ACC112 (cell line): ENCODE measurements at regions not wholly inside any gene's neighbourhood (a gene's known extent, or its start where the extent isn't known, plus 50 kb on each side); places are given as distances from the start of the nearest gene placed in this dataset.
A peak's percentile ranks its signal among the peaks of the same experiment; 100 is the strongest.

Experiments
- H2AFZ ChIP-seq: fragments of 200-600 bp; sonication (generic); one replicate; pipeline ENCODE4 v1.6.0; 2017; ENCODE audit warnings: antibody characterized with exemption, low read length; ENCODE audit not compliant: unreplicated experiment
- H3K27ac ChIP-seq: fragments of 200-600 bp; sonication (generic); 2 replicates; pipeline ENCODE4 v1.5.1; 2014; ENCODE audit warnings: low read depth, mild to moderate bottlenecking, antibody characterized with exemption, low read length, moderate library complexity
- H3K27me3 ChIP-seq: fragments of 200-600 bp; sonication (generic); 2 replicates; pipeline ENCODE4 v1.6.1; 2014; ENCODE audit warnings: mild to moderate bottlenecking, antibody characterized with exemption, low read length, moderate library complexity, mixed read lengths; ENCODE audit not compliant: insufficient read depth
- H3K36me3 ChIP-seq: fragments of 200-600 bp; sonication (generic); 2 replicates; pipeline ENCODE4 v1.6.1; 2016; ENCODE audit warnings: mild to moderate bottlenecking, antibody characterized with exemption, low read length, moderate library complexity, mixed read lengths; ENCODE audit not compliant: insufficient read depth
- H3K4me1 ChIP-seq: fragments of 200-600 bp; sonication (generic); one replicate; pipeline ENCODE4 v1.6.1; 2016; ENCODE audit warnings: low read length, mixed read lengths; ENCODE audit not compliant: insufficient read depth, unreplicated experiment, control insufficient read depth
- H3K4me3 ChIP-seq: fragments of 200-600 bp; sonication (generic); 2 replicates; pipeline ENCODE4 v1.5.1; 2014; ENCODE audit warnings: mild to moderate bottlenecking, low read depth, low read length
- H3K79me2 ChIP-seq: fragments of 200-600 bp; sonication (generic); one replicate; pipeline ENCODE4 v1.6.0; 2016; ENCODE audit warnings: low read length; ENCODE audit not compliant: control insufficient read depth, unreplicated experiment, insufficient read depth

DNA sequence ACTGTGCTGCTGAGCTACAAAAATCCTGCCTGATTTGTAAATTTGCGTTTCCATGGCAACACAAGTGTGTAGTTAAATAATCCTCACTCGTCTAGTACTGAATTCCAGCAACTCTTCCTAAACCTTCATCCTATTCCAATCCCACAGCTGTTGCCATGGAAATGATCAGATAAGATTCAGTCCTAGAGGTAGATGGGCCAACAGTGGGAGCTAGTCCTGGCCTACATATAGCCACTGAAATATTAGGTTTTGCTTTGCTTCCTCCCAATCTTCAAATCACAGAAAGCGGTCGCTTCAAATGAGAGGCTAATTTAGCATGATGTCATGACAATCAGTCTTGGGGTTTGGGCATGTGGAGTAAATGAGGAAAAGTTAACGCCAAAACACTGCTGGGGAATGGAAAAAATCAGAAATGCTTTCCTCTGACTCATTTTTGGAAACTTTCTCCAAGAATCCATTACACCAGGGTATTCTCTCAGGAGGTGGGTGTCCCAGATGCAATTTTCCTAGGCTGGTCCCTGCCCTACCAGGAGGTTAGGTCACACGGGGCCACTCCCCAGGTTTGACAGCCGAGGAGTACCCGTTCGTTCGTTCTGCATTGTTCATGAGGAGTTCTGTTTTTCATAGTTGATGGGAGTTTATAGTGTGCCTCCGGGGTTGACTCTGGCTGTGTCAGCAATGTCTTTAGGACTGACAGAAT, 159.2 kb upstream of the SLCO3A1 start:
- H3K4me3 ChIP-seq, result 0 out of 2 replicates have a peak overlapping the region, but pooled peaks have one; percentile 13
- H3K27ac ChIP-seq, result peak overlapping the region; percentile 55
- no peaks in the 10 kb centered on the region for H3K79me2 ChIP-seq
- H2AFZ ChIP-seq, result peak overlapping the region; percentile 23
- H3K4me1 ChIP-seq, result no peaks in the 10 kb centered on the region
- H3K36me3 ChIP-seq, result no peaks in the 10 kb centered on the region
- H3K27me3 ChIP-seq, result no peaks in the 10 kb centered on the region

DNA sequence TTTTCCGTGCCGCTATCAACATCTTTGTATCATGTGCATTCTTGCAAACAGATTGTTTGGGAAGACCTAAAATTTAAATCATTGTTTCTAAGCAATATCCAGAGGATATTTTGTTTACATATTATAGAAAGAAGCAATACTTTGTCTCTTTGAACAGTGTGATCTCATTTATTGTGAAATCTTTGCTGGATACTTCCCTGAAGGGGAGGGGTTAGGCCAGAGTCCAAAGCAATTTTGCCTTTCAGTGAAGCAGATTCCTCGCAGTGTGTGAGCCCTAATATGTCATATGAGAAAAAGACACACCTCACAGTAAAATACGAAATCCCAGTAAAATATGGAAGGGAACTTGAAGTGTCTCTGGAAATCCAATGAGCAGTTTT, 158.7 kb upstream of the SLCO3A1 start:
- no peaks in the 10 kb centered on the region for H3K79me2 ChIP-seq
- H3K36me3 ChIP-seq, result no peaks in the 10 kb centered on the region
- H3K4me1 ChIP-seq, result no peaks in the 10 kb centered on the region
- H3K27ac ChIP-seq, result peak overlapping the region; percentile 55
- 0 out of 2 replicates have a peak overlapping the region, but pooled peaks have one; percentile 13 for H3K4me3 ChIP-seq
- H3K27me3 ChIP-seq, result no peaks in the 10 kb centered on the region
- H2AFZ ChIP-seq, result no peak overlapping the region

DNA sequence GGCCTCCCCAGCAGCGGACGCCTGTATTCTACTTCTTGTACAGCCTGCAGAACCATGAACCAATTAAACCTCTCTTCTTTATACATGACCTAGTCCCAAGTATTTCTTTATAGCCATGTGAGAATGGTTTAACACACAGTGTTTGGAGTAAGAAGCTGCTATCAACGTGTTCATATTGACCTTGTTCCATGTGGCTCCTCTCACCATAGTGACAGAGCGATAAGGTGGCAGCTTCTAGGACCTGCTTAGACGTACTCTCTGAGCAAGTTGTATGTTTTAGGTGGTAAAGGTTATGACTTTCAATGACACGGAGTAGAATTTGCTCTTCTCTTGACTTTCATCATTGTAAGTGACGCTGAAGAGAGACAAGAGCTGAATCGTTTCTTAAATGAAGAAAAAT, 157.7 kb upstream of the SLCO3A1 start:
- no peaks in the 10 kb centered on the region for H3K4me1 ChIP-seq
- no peak overlapping the region for H3K27ac ChIP-seq
- no peaks in the 10 kb centered on the region for H3K36me3 ChIP-seq
- no peak overlapping the region for H2AFZ ChIP-seq
- no peaks in the 10 kb centered on the region for H3K27me3 ChIP-seq
- H3K4me3 ChIP-seq, result no peak overlapping the region
- no peaks in the 10 kb centered on the region for H3K79me2 ChIP-seq

DNA sequence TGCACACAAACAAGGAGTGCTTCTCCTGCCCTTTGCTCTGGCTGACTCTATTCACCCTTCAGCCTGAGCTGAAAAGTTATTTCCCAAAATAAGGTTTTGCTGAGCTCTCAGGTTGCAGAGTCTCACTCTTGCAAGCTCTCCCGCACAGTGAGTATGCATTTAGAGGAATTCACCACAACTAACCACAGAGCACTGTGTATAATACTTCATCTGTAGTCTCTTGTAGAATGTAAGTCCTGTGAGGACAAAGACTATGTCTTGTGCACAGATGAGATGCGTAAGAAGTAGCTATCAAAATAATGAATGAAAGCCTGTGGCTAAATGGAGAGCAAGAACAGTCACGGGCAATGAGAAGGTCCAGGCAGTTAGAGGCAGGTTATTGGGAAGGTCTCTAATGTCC, 156.5 kb upstream of the SLCO3A1 start:
- no peaks in the 10 kb centered on the region for H3K4me1 ChIP-seq
- H3K27ac ChIP-seq, result no peak overlapping the region
- H3K27me3 ChIP-seq, result no peaks in the 10 kb centered on the region
- no peak overlapping the region for H3K4me3 ChIP-seq
- no peaks in the 10 kb centered on the region for H3K36me3 ChIP-seq
- no peaks in the 10 kb centered on the region for H3K79me2 ChIP-seq
- H2AFZ ChIP-seq, result no peak overlapping the region

DNA sequence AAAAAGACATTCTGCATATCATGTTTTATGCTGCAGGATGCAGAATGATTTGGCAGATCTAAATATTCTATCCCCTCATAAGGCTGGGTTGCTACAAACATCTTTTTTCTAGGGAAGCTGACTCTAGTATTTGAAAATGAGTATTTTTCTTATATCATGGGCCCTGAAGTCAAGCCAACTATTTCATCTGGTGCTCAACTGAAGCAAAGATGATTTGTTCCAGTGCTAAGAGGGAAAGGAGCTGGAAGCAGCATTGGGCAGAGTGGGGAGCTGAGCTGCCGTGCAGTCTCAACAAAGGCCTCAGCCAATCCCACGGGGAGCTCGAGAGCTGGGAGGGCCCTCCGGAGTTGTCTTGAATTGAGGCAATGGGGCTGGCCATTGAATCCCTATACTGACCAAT, 155.3 kb upstream of the SLCO3A1 start:
- no peak overlapping the region for H2AFZ ChIP-seq
- H3K36me3 ChIP-seq, result no peaks in the 10 kb centered on the region
- no peaks in the 10 kb centered on the region for H3K79me2 ChIP-seq
- no peak overlapping the region for H3K27ac ChIP-seq
- no peak overlapping the region for H3K4me3 ChIP-seq
- H3K27me3 ChIP-seq, result no peaks in the 10 kb centered on the region
- no peaks in the 10 kb centered on the region for H3K4me1 ChIP-seq

DNA sequence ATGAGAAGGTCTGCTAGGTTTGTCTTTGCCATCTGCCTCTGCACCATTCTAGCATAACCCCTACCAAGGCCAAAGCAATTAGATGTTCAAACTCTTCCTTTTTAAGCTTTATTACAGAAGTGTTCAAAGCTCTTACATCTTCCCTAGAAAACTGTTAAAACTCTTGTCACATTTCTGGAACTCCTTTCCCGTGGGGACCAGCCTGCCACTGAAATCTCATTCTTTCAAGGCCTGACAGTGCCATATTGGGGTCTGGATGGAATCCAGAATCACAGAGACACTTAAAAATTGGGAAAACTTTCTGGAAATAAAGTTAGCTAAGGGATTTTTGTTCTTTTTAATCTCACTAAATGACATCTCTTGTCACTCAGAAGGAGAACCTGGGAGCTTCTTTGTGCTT, 153.8 kb upstream of the SLCO3A1 start:
- Histone ChIP-seq H3K4me3 (no peak overlapping the region), H3K36me3 (no peaks in the 10 kb centered on the region), H3K27ac (no peak overlapping the region), H3K27me3 (peaks cover 11% of the 10 kb centered on the region), H2AFZ (no peak overlapping the region), H3K79me2 (no peaks in the 10 kb centered on the region), H3K4me1 (no peaks in the 10 kb centered on the region)

DNA sequence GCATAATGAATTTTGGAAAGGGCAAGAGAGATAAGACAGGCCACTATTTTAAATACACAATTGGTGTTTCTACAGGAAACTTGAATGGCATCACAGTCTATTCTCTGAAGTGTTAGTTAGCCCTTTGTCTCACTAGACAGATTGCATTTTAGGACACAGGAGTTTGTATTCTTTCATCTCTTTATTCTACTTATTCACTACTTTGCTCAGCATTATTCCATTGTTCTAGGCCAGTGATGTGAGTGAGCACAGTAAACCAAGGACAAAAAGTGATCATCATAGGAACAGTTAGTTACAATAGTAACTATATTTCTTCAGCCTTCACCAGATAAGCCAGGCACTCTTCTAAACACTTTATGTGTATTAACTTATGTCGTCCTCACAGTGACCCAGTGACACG, 150.2 kb upstream of the SLCO3A1 start:
- Histone ChIP-seq H3K27ac (no peak overlapping the region), H3K4me3 (no peak overlapping the region)

DNA sequence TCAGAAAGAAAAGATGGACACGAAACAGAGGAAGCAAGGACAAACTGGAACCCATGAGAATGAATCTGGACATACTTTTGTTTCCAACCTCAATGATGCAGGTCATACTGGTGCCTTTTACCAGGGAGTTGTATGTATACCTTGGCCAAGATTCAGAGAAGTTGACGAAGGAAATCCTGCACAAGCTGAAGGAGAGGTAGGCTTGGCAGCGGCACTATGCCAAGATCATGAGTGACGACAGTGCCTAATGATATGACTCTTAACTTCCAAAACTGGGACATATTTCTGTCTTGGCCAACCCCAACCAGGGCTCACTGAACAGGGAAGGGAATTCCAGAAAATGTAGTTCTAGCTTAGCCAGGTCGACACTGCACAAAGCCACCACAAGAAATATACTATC, 149.2 kb upstream of the SLCO3A1 start:
- no peaks in the 10 kb centered on the region for H3K79me2 ChIP-seq
- H3K27ac ChIP-seq, result no peak overlapping the region
- H2AFZ ChIP-seq, result no peak overlapping the region
- peaks cover 11% of the 10 kb centered on the region for H3K27me3 ChIP-seq
- H3K4me1 ChIP-seq, result no peaks in the 10 kb centered on the region
- H3K36me3 ChIP-seq, result no peaks in the 10 kb centered on the region
- H3K4me3 ChIP-seq, result no peak overlapping the region

More for the DNA sequence above, 150.2 kb upstream of the SLCO3A1 start:
- Histone ChIP-seq H3K79me2 (no peaks in the 10 kb centered on the region), H2AFZ (no peak overlapping the region), H3K36me3 (no peaks in the 10 kb centered on the region), H3K27me3 (peaks cover 11% of the 10 kb centered on the region), H3K4me1 (no peaks in the 10 kb centered on the region)

DNA sequence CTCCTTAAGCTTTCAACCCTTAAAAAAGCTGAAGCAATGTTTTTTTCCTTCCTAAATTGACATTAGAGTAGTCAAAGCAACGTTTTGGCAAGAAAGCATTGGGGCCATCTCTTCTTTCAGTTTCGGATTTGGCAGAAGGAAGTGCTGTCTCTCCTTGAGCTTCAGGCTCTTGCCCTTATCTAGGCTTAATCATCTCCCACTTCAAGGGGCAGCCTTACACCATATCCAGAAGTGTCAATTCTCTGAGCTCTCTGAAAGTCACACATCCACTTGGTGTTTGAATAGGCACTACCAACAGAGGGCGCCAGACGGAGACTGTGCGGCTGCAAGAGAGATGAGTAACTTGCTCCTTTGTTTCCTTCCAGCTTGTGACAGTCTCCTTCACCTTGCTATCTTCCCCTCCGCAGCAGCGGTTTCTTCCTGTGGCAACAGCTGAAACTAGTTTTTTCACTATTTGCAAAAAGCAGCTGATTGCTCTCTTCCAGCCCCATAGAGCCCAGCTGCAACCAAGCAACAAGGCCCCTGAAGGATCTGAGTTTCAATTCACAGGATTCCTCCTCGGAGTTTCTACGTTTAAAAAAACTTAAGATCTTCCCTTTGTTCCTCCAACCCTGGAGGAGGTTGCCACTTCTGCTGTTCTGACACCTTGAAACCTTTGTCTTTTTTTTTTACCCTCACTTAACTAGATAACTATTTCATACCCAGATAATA, 147.0 kb upstream of the SLCO3A1 start:
- no peak overlapping the region for H3K27ac ChIP-seq
- H3K36me3 ChIP-seq, result no peaks in the 10 kb centered on the region
- H3K4me3 ChIP-seq, result no peak overlapping the region
- no peaks in the 10 kb centered on the region for H3K79me2 ChIP-seq
- H2AFZ ChIP-seq, result no peak overlapping the region
- H3K4me1 ChIP-seq, result no peaks in the 10 kb centered on the region
- H3K27me3 ChIP-seq, result peaks cover 11% of the 10 kb centered on the region

DNA sequence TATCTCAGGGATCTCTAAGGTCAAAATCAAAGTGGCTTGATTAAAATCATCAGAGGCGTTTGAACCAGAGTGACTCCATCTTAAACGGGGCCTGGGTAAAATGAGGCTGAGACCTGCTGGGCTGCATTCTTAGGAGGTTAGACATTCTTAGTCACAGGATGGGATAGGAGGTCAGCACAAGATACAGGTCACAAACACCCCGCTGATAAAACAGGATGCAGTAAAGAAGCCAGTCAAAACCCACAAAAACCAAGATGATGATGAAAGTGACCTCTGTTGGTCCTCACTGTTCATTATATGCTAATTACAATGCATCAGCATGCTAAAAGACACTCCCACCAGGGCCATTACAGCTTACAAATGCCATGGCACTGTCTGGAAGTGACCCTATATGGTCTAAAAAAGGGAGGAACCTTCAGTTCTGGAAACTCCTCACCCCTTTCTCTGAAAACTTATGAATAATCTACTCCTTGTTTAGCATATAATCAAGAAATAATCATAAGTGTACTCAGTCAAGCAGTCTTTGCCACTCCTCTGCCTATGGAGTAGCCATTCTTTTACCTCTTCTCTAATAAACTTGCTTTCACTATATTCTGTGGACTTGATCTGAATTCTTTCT, 143.3 kb upstream of the SLCO3A1 start:
- Histone ChIP-seq H3K27me3 (no peaks in the 10 kb centered on the region; the same call in 1 of the 2 replicates), H3K27ac (no peak overlapping the region), H3K36me3 (no peaks in the 10 kb centered on the region), H3K4me1 (no peaks in the 10 kb centered on the region), H3K79me2 (no peaks in the 10 kb centered on the region), H2AFZ (no peak overlapping the region), H3K4me3 (no peak overlapping the region)
